A172 (cell line): ENCODE measurements at regions not wholly inside any gene's neighbourhood (a gene's known extent, or its start where the extent isn't known, plus 50 kb on each side); places are given as distances from the start of the nearest gene placed in this dataset.
A peak's percentile ranks its signal among the peaks of the same experiment; 100 is the strongest.

Experiments
- DNase-seq: peaks from one replicate; pipeline ENCODE4 v3.0.0-alpha.2; 2015; ENCODE audit warnings: low spot score

GRCh38 chr15:70327856-70328678 lies 230.3 kb upstream of the TLE3 start:
- peak; percentile 41 for DNase-seq

DNA sequence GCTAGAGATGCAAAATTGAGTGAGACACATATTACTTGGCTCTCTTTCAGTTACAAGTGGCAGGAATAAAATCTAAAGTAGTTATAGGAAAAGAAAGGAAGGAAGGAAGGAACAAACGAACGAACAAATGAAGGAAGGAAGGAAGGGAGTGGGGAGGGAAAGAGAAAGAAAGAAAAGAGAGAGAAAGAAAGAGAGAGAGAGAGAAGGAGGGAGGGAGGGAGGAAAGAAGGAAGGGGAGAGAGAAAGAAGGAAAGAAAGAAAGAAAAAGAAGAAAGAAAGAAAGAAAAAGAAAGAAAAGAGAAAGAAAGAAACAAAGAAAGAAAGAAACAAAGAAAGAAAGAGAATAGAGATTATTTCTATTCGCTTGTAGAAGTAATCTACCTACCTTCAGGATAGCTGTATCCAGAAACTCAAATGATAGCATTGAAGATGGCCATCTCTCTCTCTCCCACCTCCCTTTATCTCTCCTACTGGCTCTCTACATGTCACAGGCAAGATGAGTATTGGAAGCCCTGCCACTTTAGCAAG lies 229.7 kb upstream of the TLE3 start:
- DNase-seq: no peak

DNA sequence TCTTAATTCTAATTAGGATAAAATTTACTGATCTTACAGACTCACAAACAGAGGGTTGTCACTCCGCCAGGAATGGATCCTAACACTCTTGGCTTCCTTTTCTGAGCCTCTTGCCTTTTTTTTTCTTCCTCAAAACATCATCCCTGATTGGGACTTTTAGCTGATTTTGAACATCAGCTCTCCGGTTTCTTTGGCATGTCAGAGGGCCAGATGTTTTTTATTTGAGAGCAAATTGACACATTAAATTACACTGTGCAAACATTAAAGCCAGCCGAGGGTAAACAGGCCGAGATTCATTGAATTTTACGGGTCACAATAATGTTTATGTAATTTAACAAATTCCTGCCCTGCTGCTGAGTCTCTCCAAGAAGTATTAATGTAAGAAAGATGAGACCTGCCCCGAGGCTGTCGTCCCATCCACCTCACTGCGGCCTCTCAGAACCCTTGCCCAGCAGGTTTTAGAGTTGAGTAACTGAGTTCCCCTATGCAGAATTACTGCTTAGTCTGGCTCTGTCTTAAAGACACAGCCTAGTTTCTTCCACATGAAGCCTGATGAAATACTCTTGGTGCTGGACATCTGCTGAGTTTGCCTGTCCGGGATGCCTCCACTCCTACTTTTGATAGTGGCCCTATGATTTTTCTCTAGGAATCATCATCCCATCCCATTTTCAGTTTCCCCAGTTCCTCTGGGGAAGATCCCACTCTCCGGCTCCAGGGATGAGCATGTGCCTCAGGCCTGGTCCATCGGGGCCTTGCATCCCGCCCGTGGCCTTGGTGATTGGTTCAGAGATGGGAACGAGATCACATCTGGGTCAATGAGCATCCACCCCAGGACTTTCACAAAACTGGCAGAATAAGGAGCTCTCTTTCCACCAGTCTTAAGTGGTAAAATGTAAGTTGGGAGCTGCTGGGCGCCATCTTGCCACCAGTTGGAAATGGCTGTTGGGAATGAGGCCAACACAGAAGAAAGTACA lies 226.6 kb upstream of the TLE3 start:
- DNase-seq: no peak

DNA sequence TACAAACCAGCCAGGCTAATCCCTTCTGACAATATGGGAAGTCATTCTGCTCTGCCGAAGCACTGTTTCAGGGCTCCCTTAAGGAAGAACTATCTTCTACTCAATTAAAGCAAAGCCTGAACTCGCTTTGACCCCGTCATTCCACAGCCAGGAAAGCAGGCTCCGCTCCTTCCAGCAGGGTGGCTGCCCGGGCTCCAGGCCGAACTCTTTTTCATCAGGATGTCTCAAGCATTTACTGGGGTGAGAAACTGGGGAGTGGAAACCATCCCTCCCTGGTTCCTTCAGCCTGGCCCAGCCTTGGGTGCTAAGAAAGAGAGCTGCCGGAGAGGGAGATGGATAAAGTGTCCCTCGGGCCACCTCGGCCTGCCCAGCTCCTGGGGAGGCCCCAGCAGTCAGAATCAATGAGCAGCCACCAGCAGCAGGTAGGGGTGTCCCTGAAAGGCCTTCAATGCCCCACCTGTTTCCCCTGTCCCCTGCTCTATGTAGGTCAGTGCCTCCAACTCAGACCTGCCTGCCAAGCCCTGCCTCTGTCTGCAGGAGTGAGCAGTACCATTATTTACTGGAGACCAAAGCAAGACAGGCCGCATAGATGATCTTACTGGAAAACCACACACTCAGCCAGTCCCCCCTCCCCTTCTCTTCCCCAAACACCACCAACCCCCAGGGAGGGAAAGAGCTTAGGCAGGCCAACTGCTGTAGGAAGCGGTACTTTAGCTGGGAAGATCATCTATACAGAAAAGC lies 225.6 kb upstream of the TLE3 start:
- no peak for DNase-seq

DNA sequence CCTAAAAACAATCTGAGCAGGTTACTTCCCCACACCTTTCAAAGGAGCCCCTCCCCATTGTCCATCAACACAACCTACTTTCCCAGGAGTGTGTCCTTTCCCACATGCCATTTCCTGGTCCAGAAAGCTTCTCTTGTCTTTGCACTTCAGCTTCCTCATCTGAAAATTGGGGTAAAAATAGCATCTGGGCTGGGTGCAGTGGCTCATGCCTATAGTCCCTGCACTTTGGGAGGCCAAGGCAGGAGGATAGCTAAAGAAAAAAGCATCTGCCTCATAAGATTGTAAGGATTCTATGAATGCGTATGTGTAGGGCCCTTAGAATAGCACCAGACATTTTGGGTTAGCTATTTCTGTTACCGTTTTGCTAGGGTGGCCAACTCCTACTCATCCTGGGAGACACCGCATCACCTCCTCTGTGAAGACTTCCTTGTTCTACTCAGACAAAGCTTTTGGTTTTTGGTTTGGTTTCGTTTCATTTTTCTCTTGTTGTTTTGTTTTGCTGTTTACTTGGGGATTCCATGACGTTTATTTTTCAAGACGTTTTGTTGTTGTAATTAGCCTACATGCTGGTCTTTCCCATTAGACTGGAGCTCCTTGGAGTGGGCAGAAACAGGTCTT lies 224.4 kb upstream of the TLE3 start:
- no peak for DNase-seq

DNA sequence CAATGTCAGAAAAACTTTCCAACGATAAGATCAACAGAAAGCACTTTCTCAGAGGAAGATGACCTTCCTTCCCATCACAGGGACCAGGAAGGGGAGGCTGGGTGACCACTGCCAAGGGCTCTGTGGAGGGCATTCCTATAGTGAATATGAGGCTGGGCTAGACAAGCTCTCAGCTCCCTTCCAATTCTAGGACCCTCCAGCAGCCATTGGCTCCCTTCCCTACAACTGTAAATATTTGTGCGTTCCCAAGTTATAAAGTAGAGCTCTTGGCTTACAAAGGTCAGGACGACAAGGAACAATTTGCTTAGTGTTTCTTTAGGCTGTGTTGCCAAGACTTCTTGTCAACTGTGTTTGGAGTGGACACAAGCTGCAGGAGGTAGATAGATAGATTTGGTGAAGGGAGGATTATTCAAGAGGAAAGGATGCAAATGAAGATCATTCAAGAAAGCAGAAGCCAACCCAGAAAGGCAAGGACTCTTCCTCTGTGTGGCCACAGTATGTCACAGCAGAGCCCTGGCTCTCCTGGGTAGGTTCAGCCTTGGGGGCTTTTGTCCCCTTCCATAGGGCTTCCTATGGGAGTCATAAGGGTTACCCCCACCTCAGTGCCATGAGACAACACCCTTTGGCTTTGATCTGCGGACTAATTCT lies 223.6 kb upstream of the TLE3 start:
- no peak for DNase-seq

DNA sequence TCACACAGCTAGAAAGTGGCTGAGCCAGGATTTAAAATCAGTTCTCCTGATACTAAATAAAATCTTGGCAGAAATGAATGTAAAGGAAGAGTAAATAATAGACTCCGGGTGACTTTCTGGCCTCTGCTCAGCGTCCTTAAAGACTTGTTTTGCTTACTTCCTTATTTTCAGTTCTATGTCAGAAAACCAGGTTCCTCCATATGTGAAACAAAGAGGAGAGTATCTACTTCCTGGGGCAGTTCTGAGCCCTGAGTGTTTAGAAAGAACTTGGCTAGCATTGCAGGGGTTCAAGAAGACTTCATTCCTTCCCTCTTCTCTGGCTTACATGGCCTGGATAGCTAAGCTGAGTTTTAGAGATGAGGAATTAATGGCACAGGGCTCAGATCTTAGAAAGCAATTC lies 222.8 kb upstream of the TLE3 start:
- DNase-seq: no peak

DNA sequence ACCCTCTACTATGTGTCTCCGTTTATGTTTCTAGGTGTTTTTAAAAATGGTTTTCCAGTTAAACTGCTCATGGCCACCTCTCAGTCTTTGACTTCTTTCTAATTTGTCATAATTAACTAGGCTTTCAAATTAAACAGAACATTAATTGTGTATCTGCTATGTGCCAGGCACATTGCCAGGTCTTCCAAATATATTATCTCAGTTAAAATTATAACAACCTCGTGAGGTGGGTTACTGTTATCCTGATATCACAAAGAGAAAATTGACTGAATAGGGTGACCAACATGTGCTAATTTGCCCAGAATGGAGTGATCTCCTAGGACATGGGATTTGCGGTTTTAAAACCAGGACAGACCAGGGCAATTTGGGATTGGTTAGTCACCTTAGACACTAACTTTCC lies 222.4 kb upstream of the TLE3 start:
- DNase-seq: no peak

- no peak for DNase-seq
Measured at GRCh38 chr15:70319466-70319865, 221.7 kb upstream of the TLE3 start.

- peak; percentile 38 for DNase-seq
Measured at GRCh38 chr15:70318594-70319465, 221.1 kb upstream of the TLE3 start.

GRCh38 chr15:70316059-70316600 lies 218.4 kb upstream of the TLE3 start:
- no peak for DNase-seq

DNA sequence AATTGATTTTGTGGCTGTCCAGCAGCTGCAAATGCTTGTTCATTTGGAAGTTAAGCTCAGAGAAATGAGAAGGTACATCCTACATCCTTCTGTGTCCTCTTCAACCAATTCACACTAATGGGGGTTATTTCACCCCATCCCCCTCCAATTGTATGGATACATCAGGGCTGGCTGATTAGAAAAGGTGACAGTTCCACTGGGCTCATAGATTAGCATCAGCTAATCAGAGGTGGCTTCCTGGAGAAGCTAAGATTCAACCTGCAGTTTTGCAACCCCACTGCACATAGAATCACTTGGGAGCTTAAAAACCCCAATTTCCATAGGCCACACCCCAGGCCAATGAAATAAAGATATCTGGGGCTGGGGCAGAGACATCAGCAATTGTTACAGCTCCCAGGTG lies 217.7 kb upstream of the TLE3 start:
- DNase-seq: no peak

DNA sequence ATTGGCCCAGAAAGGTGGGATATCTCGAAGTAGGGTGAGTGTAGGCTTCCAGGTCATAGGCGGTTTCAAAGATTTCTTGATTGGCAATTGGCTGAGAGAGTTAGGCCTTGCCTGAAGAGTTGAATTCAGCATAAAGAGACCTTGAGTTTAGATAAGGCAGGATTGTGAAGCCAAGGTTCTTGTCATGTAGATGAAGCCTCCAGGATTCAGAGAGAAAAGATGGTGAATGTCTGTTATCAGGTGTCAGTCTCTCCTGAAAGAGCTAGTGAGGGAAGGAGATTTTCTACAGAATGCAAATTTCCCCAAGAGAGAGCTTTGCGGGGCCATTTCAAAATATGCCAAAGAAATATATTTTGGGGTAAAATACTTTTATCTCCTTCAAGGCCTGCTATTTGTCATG lies 217.0 kb upstream of the TLE3 start:
- DNase-seq: no peak

DNA sequence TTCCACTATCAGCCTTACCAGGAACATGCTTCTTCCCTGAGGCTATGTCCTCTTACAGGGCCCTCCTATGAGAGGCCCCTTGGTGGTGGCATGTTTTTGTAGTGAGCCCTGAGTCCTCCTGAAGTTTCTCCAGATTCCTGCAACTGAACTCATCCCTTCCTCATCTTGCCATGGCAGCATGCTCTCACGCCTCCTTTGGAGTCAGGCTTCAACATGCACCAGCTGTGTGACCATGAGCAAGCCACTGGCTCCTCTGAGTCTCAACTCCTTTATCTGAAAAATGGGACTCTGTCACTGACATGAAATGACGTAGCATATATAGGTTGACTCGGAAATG lies 216.3 kb upstream of the TLE3 start:
- DNase-seq: no peak

- DNase-seq: no peak
Measured at GRCh38 chr15:70313099-70314017, 215.6 kb upstream of the TLE3 start.

DNA sequence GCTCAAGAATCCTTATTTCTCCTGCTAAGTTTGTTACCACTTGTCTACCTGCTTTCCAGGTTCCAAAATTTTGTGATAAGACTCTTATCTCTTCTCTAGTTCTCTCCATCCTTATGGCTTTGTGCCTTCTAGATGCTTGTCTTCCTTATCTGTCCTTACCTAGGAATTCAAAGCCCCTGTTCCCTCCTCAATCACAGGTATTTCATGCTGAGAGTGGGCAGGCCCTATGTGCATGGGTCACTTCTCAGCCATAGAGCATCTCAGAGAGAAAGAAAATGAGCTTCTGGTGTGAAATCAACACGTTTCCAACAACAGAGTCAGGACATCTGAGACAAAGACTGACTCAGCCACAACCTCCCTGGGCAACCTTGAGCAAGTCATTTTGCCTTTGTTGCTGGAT lies 214.1 kb upstream of the TLE3 start:
- DNase-seq: no peak

GRCh38 chr15:70309716-70310115 lies 212.0 kb upstream of the TLE3 start:
- DNase-seq: no peak

DNA sequence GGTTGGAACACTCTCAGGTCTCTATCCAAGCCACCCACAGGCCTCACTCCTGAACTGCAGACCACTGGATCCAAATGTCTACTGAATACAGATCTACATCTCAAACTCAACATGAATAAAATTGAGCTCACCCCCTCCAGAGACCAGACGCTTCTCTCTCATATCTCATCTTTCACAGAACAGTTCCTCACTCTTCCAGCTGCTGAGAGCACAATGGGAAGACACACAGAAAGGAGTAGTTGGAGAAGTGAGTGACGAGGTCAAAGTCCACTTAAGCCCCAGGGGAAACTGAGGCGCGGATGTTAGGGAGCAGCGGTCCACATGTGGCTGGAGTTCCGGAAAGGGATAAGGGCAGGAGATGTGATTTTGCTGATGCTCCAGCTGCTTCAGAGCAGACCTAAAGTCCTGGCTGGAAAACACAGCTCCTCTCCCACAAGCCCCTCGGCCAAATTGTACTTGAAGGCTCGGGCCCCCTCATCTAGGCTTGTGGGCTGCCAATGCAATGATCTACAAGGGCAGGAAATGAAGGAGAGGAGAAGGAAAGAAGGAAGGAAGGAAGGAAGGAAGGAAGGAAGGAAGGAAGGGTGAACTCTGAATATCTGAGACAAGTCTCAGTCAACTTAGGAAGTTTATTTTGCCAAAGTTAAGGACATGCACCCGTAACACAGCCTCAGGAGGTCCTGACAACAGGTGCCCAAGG lies 211.2 kb upstream of the TLE3 start:
- no peak for DNase-seq
